Lower leg skin (tissue), 3 donors: ENCODE measurements at regions not wholly inside any gene's neighbourhood (a gene's known extent, or its start where the extent isn't known, plus 50 kb on each side); places are given as distances from the start of the nearest gene placed in this dataset.
A peak's percentile ranks its signal among the peaks of the same experiment; 100 is the strongest.

ENCODE experiments used
- CTCF ChIP-seq, 3 donors: fragments of 450-650 bp; IDR thresholded peaks; one replicate each; pipeline ENCODE4 v1.5.1; 2016; ENCODE audit warnings: antibody characterized with exemption in 3 of 3, mild to moderate bottlenecking in 3 of 3, moderate library complexity in 2 of 3
- POLR2A ChIP-seq, 2 donors: fragments of 450-650 bp; IDR thresholded peaks; one replicate each; pipeline ENCODE4 v1.6.1; 2016 to 2017; ENCODE audit warnings: antibody characterized with exemption in 2 of 2, mild to moderate bottlenecking in 1 of 2, moderate library complexity in 1 of 2

- no peak for TF ChIP-seq POLR2A (IDR thresholded peaks at IDR 0.05)
- TF ChIP-seq CTCF (IDR thresholded peaks at IDR 0.05) = peak in 1 of 3 donors; percentile 49
Measured at GRCh38 chr10:21078410-21079329, 181.6 kb upstream of the NEBL start.
